SK-N-MC (cell line): ENCODE measurements at regions not wholly inside any gene's neighbourhood (a gene's known extent, or its start where the extent isn't known, plus 50 kb on each side); places are given as distances from the start of the nearest gene placed in this dataset.

ENCODE experiments used
- EZH2 ChIP-seq: fragments of 200-600 bp; sonication (generic); IDR thresholded peaks from one replicate; pipeline ENCODE4 v1.6.1; 2017; ENCODE audit warnings: antibody characterized with exemption
- FOXP2 ChIP-seq: optimal IDR thresholded peaks from 2 replicates; pipeline ENCODE3; 2011; ENCODE audit warnings: mild to moderate bottlenecking, moderate library complexity; ENCODE audit not compliant: insufficient read depth; ENCODE audit errors: extremely low read length, control extremely low read depth
- POLR2AphosphoS5 ChIP-seq: IDR thresholded peaks from 2 replicates; pipeline ENCODE4 v1.6.1; 2012; ENCODE audit warnings: mild to moderate bottlenecking, low read depth, low read length, borderline replicate concordance

GRCh38 chr2:11955314-11955713 lies 208.9 kb downstream of the LPIN1 start:
- no peak for TF ChIP-seq POLR2AphosphoS5
- no peak for TF ChIP-seq EZH2
- no peak for TF ChIP-seq FOXP2
